Colonic mucosa (tissue), 4 donors: ENCODE measurements at regions not wholly inside any gene's neighbourhood (a gene's known extent, or its start where the extent isn't known, plus 50 kb on each side); places are given as distances from the start of the nearest gene placed in this dataset.

Source experiments
- DNase-seq: peaks from one replicate; pipeline ENCODE4 v3.0.0-alpha.2; 2020
- H3K27ac ChIP-seq: fragments of 200-600 bp; one replicate; pipeline ENCODE4 v1.8.0; 2021
- H3K27me3 ChIP-seq: fragments of 200-600 bp; one replicate; pipeline ENCODE4 v1.8.0; 2021
- H3K36me3 ChIP-seq: fragments of 200-600 bp; one replicate; pipeline ENCODE4 v1.8.0; 2021
- H3K4me1 ChIP-seq: fragments of 200-600 bp; one replicate; pipeline ENCODE4 v1.8.0; 2021; ENCODE audit warnings: mild to moderate bottlenecking
- H3K4me3 ChIP-seq: fragments of 200-600 bp; one replicate; pipeline ENCODE4 v1.8.0; 2021
- H3K9ac ChIP-seq, 2 donors: one replicate each; pipeline ENCODE4 v1.7.0; 2013; ENCODE audit warnings: control low read depth in 2 of 2, low read depth in 2 of 2, low read length in 2 of 2
- H3K9me3 ChIP-seq: fragments of 200-600 bp; one replicate; pipeline ENCODE4 v1.8.0; 2021
- intact Hi-C: fragments of 100-400 bp; cut with DNase I; formaldehyde crosslinking; loops from one replicate; pipeline ENCODE4 v1.14.1; 2022
- TF ChIP-seq, protein P1 (sequence below): fragments of 200-600 bp; IDR thresholded peaks from one replicate; pipeline ENCODE4 v1.8.0; 2022; ENCODE audit warnings: antibody characterized with exemption, mild to moderate bottlenecking
- donor health status: healthy.
- donor health status: DM: no; HTN: no; CAD: no.
- donor health status: DM: no; HTN: no; CAD: no.

DNA sequence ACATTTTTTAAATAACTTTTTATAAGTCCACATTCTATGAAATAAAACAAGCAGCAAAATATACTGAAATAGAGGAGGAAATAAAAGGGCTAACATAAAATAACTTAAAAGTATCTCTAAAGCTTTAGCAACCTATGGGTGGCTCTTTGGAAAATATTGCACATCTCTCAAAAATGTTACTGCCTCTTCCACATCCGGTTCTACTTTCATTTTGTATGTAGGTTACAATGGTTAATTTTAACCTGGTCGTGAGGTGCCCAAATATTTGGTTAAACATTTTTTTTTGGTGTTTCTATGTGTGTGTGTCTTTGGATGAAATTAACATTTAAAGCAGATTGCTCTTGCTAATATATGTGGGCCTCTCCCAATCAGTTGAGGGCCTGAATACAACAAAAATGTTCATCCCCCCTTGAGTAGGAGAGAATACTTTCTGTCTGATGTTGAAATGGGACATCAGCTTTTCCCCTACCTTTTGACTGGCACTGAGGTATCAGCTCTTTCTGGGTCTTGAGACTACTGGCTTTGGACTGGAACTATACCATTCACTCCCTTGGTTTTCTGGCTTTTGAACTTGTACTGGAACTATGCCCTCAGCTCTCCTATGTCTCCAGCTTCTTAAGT is 353.0 kb downstream of the ADAM29 start:
- intact Hi-C loops = no loop called here
- no peak overlapping the region for H3K9ac ChIP-seq
- H3K36me3 ChIP-seq = no peaks in the 10 kb centered on the region
- no peaks in the 10 kb centered on the region for H3K4me1 ChIP-seq
- no peaks in the 10 kb centered on the region for H3K9me3 ChIP-seq
- TF ChIP-seq, protein P1, sequence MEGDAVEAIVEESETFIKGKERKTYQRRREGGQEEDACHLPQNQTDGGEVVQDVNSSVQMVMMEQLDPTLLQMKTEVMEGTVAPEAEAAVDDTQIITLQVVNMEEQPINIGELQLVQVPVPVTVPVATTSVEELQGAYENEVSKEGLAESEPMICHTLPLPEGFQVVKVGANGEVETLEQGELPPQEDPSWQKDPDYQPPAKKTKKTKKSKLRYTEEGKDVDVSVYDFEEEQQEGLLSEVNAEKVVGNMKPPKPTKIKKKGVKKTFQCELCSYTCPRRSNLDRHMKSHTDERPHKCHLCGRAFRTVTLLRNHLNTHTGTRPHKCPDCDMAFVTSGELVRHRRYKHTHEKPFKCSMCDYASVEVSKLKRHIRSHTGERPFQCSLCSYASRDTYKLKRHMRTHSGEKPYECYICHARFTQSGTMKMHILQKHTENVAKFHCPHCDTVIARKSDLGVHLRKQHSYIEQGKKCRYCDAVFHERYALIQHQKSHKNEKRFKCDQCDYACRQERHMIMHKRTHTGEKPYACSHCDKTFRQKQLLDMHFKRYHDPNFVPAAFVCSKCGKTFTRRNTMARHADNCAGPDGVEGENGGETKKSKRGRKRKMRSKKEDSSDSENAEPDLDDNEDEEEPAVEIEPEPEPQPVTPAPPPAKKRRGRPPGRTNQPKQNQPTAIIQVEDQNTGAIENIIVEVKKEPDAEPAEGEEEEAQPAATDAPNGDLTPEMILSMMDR = no peak
- H3K4me3 ChIP-seq = no peak overlapping the region
- no peak for DNase-seq
- H3K27ac ChIP-seq = no peak overlapping the region
- H3K27me3 ChIP-seq = no peaks in the 10 kb centered on the region

DNA sequence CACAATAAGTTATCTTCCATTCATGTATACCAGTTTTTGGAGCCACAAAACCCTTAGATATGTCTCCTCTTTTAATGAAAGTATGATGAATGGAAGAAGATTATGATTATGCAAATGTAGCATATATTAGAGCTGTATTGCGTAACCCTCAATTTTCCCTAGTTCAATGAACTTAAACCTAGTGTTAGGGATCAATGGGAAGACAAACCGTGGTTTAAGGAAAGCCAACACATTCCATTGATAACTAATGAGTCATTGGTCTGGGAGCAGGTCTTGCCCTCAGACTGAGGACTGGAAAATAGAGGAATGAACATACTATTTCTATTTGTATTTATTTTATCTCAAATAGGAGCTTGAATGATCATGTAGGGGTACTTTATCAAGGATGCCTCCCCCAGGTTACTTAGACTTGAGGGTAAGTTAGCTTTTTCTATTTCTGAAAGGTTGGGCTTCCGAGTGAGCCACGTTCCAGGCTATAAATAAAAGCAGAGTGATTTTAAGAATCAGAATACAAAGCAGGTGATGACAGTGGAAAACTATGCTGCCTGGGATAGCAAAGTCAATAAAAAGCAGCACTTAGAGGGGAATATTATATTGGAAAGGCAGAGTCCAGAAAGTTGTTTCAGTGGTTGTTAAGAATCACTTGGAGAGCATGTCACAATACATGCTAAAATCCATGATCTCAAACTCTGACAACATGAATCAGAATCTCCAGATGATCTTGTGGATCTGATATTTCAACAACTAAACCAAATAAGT is 356.0 kb downstream of the ADAM29 start:
- Histone ChIP-seq H3K9ac (no peak overlapping the region), H3K27me3 (no peaks in the 10 kb centered on the region), H3K36me3 (no peaks in the 10 kb centered on the region), H3K4me1 (no peaks in the 10 kb centered on the region), H3K4me3 (no peak overlapping the region), H3K9me3 (no peaks in the 10 kb centered on the region), H3K27ac (no peak overlapping the region)
- TF ChIP-seq, protein P1 = no peak
- DNase-seq = no peak
- intact Hi-C loops = no loop called here

DNA sequence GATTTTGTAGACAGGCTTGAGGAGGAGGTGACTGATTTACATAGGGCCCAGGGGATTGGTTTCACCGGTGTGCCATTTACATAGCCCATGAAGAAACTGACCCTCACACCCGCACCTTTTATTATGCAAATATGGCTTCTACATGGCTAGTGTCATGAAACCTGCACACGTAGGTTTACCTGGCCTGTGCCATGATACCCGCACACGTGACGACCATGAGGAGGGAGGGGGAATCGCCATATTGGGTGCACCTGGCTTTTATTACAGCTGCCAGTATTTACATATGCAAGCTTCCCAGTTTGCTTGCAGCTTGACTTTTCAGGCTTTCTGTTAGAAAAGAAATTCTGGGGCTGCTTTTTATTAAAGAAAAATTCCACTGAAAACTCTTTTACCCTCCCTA is 359.7 kb downstream of the ADAM29 start:
- H3K4me1 ChIP-seq = no peaks in the 10 kb centered on the region
- no peaks in the 10 kb centered on the region for H3K36me3 ChIP-seq
- TF ChIP-seq, protein P1 = no peak
- H3K27ac ChIP-seq = no peak overlapping the region
- H3K27me3 ChIP-seq = no peaks in the 10 kb centered on the region
- intact Hi-C loops = no loop called here
- no peak overlapping the region for H3K9ac ChIP-seq
- DNase-seq = no peak
- no peaks in the 10 kb centered on the region for H3K9me3 ChIP-seq
- no peak overlapping the region for H3K4me3 ChIP-seq

DNA sequence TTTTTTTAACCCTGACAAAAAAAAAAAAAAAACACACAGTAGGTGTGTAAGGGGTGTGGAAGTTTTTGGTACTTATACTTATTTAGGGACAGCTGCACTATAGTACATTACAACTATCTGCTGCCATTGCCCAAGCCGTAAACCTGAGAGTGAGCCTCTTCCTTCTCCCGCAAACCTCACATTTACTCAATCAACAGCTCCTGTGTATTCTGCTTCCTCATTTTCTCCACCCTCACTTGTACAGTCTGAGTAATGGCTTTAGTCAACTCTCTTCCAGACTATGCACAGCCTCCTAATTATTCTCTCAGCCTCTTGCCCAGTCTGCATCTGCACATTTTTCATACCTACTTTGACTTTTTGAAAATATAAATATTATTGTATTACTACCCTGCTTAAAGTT is 362.0 kb downstream of the ADAM29 start:
- TF ChIP-seq, protein P1 = no peak
- intact Hi-C loops = no loop called here
- H3K4me3 ChIP-seq = no peak overlapping the region

DNA sequence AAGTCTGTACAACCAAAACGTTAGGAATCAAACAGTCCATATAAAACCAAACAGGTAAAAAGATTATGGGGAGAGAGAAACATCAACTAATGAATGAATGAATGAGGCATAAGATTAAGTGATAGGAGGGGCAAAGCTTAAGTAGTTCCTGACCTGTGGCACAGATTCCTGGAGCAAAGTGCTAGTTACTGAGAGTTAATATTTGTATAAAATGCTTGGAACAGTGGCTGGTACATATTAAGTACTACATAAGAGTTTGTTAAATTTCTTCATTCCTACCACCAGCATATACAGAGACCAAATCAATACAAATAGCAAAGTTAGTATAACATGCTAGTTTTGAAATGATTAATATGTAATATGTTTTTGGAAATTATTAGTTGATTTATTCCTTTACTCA is 363.7 kb downstream of the ADAM29 start:
- Histone ChIP-seq H3K4me1 (no peaks in the 10 kb centered on the region), H3K36me3 (no peaks in the 10 kb centered on the region), H3K9ac (no peak overlapping the region), H3K27me3 (no peaks in the 10 kb centered on the region), H3K4me3 (no peak overlapping the region), H3K9me3 (no peaks in the 10 kb centered on the region), H3K27ac (no peak overlapping the region)
- no peak for DNase-seq
- intact Hi-C loops = no loop called here
- TF ChIP-seq, protein P1 = no peak

More for the DNA sequence above, 362.0 kb downstream of the ADAM29 start:
- no peak overlapping the region for H3K27ac ChIP-seq
- H3K9ac ChIP-seq = no peak overlapping the region
- H3K9me3 ChIP-seq = no peaks in the 10 kb centered on the region
- H3K4me1 ChIP-seq = no peaks in the 10 kb centered on the region
- H3K36me3 ChIP-seq = no peaks in the 10 kb centered on the region
- no peaks in the 10 kb centered on the region for H3K27me3 ChIP-seq
- DNase-seq = no peak
